H9 (cell line): ENCODE measurements at regions not wholly inside any gene's neighbourhood (a gene's known extent, or its start where the extent isn't known, plus 50 kb on each side); places are given as distances from the start of the nearest gene placed in this dataset.

ENCODE experiments used
- DNase-seq: peaks from one replicate; pipeline ENCODE4 v3.0.0-alpha.2; 2017
- H2AFZ ChIP-seq: one replicate; pipeline ENCODE4 v1.6.1; 2013; ENCODE audit warnings: mild to moderate bottlenecking, low read length, control low read depth, moderate library complexity
- H2AK5ac ChIP-seq: 2 replicates; pipeline ENCODE4 v1.6.1; 2013; ENCODE audit warnings: low read length, control low read depth, mixed read lengths; ENCODE audit not compliant: insufficient read length
- H2BK120ac ChIP-seq: one replicate; pipeline ENCODE4 v1.6.1; 2013; ENCODE audit warnings: low read depth, mild to moderate bottlenecking, low read length, control low read depth, inconsistent platforms; ENCODE audit not compliant: poor library complexity, severe bottlenecking
- H2BK12ac ChIP-seq: 2 replicates; pipeline ENCODE4 v1.6.1; 2013; ENCODE audit warnings: low read length, control low read depth, mixed read lengths, low read depth; ENCODE audit not compliant: insufficient read length
- H2BK15ac ChIP-seq: 2 replicates; pipeline ENCODE4 v1.6.1; 2013; ENCODE audit warnings: low read depth, low read length, control low read depth
- H2BK20ac ChIP-seq: one replicate; pipeline ENCODE4 v1.6.1; 2013; ENCODE audit warnings: low read depth, mild to moderate bottlenecking, low read length, control low read depth, inconsistent platforms; ENCODE audit not compliant: poor library complexity, severe bottlenecking
- H2BK5ac ChIP-seq: 2 replicates; pipeline ENCODE4 v1.6.1; 2013; ENCODE audit warnings: low read length, control low read depth, mixed read lengths; ENCODE audit not compliant: insufficient read length
- H3K14ac ChIP-seq: 2 replicates; pipeline ENCODE4 v1.6.1; 2013; ENCODE audit warnings: low read length, control low read depth; ENCODE audit not compliant: insufficient read depth
- H3K18ac ChIP-seq: 2 replicates; pipeline ENCODE4 v1.6.1; 2013; ENCODE audit warnings: low read depth, mild to moderate bottlenecking, mixed read lengths, low read length, control low read depth; ENCODE audit not compliant: insufficient read length
- H3K23ac ChIP-seq: 2 replicates; pipeline ENCODE4 v1.6.1; 2013; ENCODE audit warnings: low read length, control low read depth, mixed read lengths, low read depth; ENCODE audit not compliant: insufficient read length
- H3K23me2 ChIP-seq: 2 replicates; pipeline ENCODE4 v1.6.1; 2013; ENCODE audit warnings: low read depth, mild to moderate bottlenecking, mixed read lengths, low read length, control low read depth; ENCODE audit not compliant: insufficient read length, poor library complexity, severe bottlenecking
- H3K27ac ChIP-seq: 2 replicates; pipeline ENCODE4 v1.5.1; 2013; ENCODE audit warnings: low read length, control low read depth, mixed read lengths, low read depth; ENCODE audit not compliant: insufficient read length
- H3K27me3 ChIP-seq: 2 replicates; pipeline ENCODE4 v1.6.1; 2013; ENCODE audit warnings: low read length, control low read depth, inconsistent platforms; ENCODE audit not compliant: insufficient read depth
- H3K4ac ChIP-seq: 2 replicates; pipeline ENCODE4 v1.6.1; 2013; ENCODE audit warnings: low read depth, mild to moderate bottlenecking, control low read depth, inconsistent platforms, low read length, moderate library complexity
- H3K4me1 ChIP-seq: 2 replicates; pipeline ENCODE4 v1.6.1; 2013; ENCODE audit warnings: low read length, control low read depth, inconsistent platforms; ENCODE audit not compliant: insufficient read depth
- H3K4me2 ChIP-seq: 2 replicates; pipeline ENCODE4 v1.6.1; 2013; ENCODE audit warnings: low read length, control low read depth, mixed read lengths; ENCODE audit not compliant: insufficient read length, insufficient read depth
- H3K56ac ChIP-seq: 2 replicates; pipeline ENCODE4 v1.6.1; 2013; ENCODE audit warnings: low read depth, mild to moderate bottlenecking, mixed read lengths, low read length, control low read depth; ENCODE audit not compliant: insufficient read length
- H3K79me1 ChIP-seq: 2 replicates; pipeline ENCODE4 v1.6.1; 2013; ENCODE audit warnings: low read depth, mild to moderate bottlenecking, moderate library complexity, low read length, control low read depth, inconsistent platforms; ENCODE audit not compliant: insufficient read depth, poor library complexity, severe bottlenecking
- H3K79me2 ChIP-seq: 2 replicates; pipeline ENCODE4 v1.6.1; 2013; ENCODE audit warnings: low read length, control low read depth, inconsistent platforms; ENCODE audit not compliant: insufficient read depth
- H3K9ac ChIP-seq: 2 replicates; pipeline ENCODE4 v1.6.1; 2013; ENCODE audit warnings: low read length, control low read depth, mixed read lengths; ENCODE audit not compliant: insufficient read length; ENCODE audit errors: extremely low read depth
- H3K9me3 ChIP-seq: one replicate; pipeline ENCODE4 v1.6.1; 2013; ENCODE audit warnings: low read depth, low read length, inconsistent platforms; ENCODE audit not compliant: control insufficient read depth
- H3T11ph ChIP-seq: one replicate; pipeline ENCODE4 v1.6.1; 2013; ENCODE audit warnings: mild to moderate bottlenecking, low read length, control low read depth, inconsistent platforms
- H4K20me1 ChIP-seq: one replicate; pipeline ENCODE4 v1.6.1; 2013; ENCODE audit not compliant: control insufficient read depth, insufficient read length, insufficient read depth
- H4K5ac ChIP-seq: 2 replicates; pipeline ENCODE4 v1.6.1; 2013; ENCODE audit warnings: low read depth, mild to moderate bottlenecking, mixed read lengths, low read length, control low read depth; ENCODE audit not compliant: insufficient read length
- H4K8ac ChIP-seq: replicated peaks from 2 replicates; pipeline ENCODE4 v1.6.1; 2013; ENCODE audit warnings: low read length, control low read depth, mixed read lengths, low read depth; ENCODE audit not compliant: insufficient read length
- H4K91ac ChIP-seq: 2 replicates; pipeline ENCODE4 v1.6.1; 2013; ENCODE audit warnings: low read depth, mild to moderate bottlenecking, moderate library complexity, mixed read lengths, low read length, control low read depth; ENCODE audit not compliant: insufficient read length
- H3K27ac Mint-ChIP-seq, 3 experiments: 2 replicates in 2 of 3; 3 replicates in 1 of 3; pipeline ENCODE4 v1.8.0; 2020 to 2021; ENCODE audit warnings: mixed read lengths in 3 of 3, mild to moderate bottlenecking in 1 of 3, moderate library complexity in 1 of 3
- H3K27me3 Mint-ChIP-seq: 2 replicates; pipeline ENCODE4 v1.8.0; 2021; ENCODE audit warnings: low read depth, mild to moderate bottlenecking, moderate library complexity, mixed read lengths
- H3K36me3 Mint-ChIP-seq, 3 experiments: 2 replicates in 2 of 3; 3 replicates in 1 of 3; pipeline ENCODE4 v1.8.0; 2020 to 2021; ENCODE audit warnings: low read depth in 3 of 3, mixed read lengths in 3 of 3; ENCODE audit not compliant: insufficient read depth in 1 of 3
- H3K4me1 Mint-ChIP-seq, 2 experiments: 2 replicates each; pipeline ENCODE4 v1.8.0; 2020; ENCODE audit warnings: mixed read lengths in 2 of 2
- H3K4me3 Mint-ChIP-seq, 2 experiments: 2 replicates in 1 of 2; 3 replicates in 1 of 2; pipeline ENCODE4 v1.8.0; 2020 to 2021; ENCODE audit warnings: mild to moderate bottlenecking in 2 of 2, mixed read lengths in 2 of 2, moderate library complexity in 1 of 2
- H3K9me3 Mint-ChIP-seq, 2 experiments: 2 replicates in 1 of 2; 3 replicates in 1 of 2; pipeline ENCODE4 v1.8.0; 2020; ENCODE audit warnings: mild to moderate bottlenecking in 2 of 2, mixed read lengths in 2 of 2, moderate library complexity in 1 of 2
- WGBS: extraction: QIAGEN DNeasy Blood & Tissue Kit; methylation state at CpG from one replicate; pipeline ENCODE4 v1.1.7; 2013; ENCODE audit warnings: missing lambda C conversion rate, low lambda C conversion rate, mixed read lengths; ENCODE audit not compliant: insufficient read length; ENCODE audit errors: extremely low coverage; 5-methylcytosine and 5-hydroxymethylcytosine counted together
- TF ChIP-seq, protein P1 (sequence below): fragments of 200-600 bp; sonication (generic); conservative IDR thresholded peaks from 3 replicates; pipeline ENCODE4 v1.8.0; 2021; ENCODE audit warnings: antibody characterized with exemption, mild to moderate bottlenecking

DNA sequence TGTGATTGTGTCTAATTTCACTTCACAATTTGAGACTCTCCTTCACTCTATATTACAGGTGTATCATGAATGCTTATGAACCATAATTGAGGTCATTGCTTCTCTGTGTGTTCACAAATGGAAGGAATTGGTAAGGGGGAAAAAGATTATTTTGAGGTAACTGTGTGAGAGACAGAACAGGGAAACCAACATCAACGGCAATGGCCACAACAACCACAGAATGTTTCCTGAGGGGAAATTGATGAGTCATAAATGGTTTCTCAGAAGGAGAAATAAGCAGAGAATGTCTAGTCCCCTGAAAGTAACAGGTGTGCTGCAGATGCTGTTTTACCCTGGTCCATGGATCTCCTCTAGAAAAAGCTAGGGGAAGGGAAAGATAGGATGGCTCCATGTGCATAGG is 361.2 kb upstream of the GALNT5 start:
- no peak for DNase-seq
- Histone ChIP-seq H3K18ac (no peak overlapping the region), H3K4ac (no peak overlapping the region), H3K14ac (no peak overlapping the region), H2BK5ac (no peak overlapping the region), H3K23ac (no peak overlapping the region), H2BK120ac (no peak overlapping the region), H3K9ac (no peak overlapping the region), H2BK12ac (no peak overlapping the region), H2BK15ac (no peak overlapping the region), H2AK5ac (no peak overlapping the region), H3K79me2 (no peaks in the 10 kb centered on the region), H2AFZ (no peak overlapping the region), H3K4me1 (peaks cover 2% of the 10 kb centered on the region; the same call in 1 of the 2 replicates), H4K5ac (no peak overlapping the region), H3K56ac (no peak overlapping the region), H3K27me3 (no peaks in the 10 kb centered on the region), H4K8ac (no peak overlapping the region), H4K20me1 (no peaks in the 10 kb centered on the region), H3K4me2 (no peak overlapping the region), H3K27ac (no peak overlapping the region), H3T11ph (no peak overlapping the region), H4K91ac (no peak overlapping the region), H2BK20ac (no peak overlapping the region), H3K79me1 (no peaks in the 10 kb centered on the region), H3K9me3 (no peaks in the 10 kb centered on the region), H3K23me2 (no peaks in the 10 kb centered on the region)
- Mint-ChIP-seq H3K27me3 (peaks cover 10% of the 10 kb centered on the region), H3K9me3 (peaks cover 5 to 10% of the 10 kb centered on the region in 2 experiments), H3K36me3 (peaks cover 0 to 8% (median 0%) of the 10 kb centered on the region in 3 experiments; a peak in 1 of 7 replicates), H3K27ac (no peak overlapping the region), H3K4me1 (peaks cover 15 to 23% of the 10 kb centered on the region in 2 experiments), H3K4me3 (no peak overlapping the region)
- no CpG with 5 or more reads among the region's 1 CpG for WGBS
- TF ChIP-seq, protein P1, sequence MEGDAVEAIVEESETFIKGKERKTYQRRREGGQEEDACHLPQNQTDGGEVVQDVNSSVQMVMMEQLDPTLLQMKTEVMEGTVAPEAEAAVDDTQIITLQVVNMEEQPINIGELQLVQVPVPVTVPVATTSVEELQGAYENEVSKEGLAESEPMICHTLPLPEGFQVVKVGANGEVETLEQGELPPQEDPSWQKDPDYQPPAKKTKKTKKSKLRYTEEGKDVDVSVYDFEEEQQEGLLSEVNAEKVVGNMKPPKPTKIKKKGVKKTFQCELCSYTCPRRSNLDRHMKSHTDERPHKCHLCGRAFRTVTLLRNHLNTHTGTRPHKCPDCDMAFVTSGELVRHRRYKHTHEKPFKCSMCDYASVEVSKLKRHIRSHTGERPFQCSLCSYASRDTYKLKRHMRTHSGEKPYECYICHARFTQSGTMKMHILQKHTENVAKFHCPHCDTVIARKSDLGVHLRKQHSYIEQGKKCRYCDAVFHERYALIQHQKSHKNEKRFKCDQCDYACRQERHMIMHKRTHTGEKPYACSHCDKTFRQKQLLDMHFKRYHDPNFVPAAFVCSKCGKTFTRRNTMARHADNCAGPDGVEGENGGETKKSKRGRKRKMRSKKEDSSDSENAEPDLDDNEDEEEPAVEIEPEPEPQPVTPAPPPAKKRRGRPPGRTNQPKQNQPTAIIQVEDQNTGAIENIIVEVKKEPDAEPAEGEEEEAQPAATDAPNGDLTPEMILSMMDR, result no peak
